ENCODE measurements at regions not wholly inside any gene's neighbourhood (a gene's known extent, or its start where the extent isn't known, plus 50 kb on each side); places are given as distances from the start of the nearest gene placed in this dataset.

DNA sequence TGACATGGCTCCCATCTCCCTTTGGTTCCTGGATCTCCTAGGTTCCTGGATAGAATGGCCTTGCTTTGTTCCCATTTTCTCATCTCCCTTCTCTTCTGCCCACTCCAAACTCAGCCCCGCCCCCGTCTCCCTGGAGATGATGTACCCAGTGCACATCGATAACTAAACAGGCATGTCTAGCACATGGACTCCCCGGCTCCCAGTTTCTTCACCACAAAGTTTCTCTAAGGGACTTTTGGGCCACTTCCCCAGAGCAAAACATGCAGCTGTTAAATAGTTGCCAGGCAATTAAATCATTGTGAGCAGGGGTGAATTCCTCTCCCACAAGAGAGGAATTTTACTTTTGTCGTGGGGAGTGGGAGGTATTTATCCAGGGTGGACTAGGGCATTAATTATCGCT is 259.0 kb downstream of the GADD45G start:
- no peak for DNase-seq (ENCODE audit: low read depth)

DNA sequence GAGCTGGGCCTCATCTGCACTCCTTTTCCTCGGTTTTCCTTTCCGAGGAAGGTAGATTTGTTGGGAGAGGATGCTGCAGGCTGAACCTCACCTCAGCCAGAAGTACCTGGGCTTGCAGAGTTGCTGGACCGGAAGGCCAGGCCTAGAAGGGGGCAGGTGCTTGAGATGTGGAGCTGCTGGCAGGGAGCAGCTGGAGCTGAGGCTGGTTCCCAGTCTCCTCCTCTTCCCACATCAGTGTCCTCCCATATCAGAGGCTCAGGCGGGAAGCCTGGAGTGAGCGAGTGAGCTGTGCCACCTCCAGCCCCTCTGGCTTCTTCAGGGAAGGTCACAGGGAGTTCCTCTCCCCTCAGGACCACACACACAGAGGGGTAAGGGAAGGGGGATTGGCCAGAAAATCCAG is 259.4 kb downstream of the GADD45G start:
- DNase-seq (ENCODE audit: low read depth), result no peak

DNA sequence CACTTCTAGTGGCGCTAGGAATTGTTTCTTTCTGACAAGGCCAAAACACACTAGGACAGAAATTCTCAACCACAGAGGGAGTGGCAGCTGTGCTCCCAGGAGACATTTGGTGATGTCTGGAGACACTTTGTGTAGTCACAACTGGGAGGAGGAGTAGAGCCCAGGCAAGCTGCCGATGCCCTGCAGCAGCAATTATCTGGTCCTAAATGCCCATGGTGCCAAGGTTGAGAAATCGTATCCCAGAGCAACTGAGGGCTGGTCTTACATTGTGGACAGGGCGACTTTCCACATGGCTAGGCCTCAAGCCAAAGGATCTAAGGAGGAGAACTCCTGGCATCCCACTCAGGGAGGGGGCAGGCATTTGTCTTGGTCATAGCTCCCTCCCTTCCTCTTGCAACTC is 259.9 kb downstream of the GADD45G start:
- DNase-seq (ENCODE audit: low read depth), result no peak

- DNase-seq (ENCODE audit: low read depth), result no peak
Measured at GRCh38 chr9:89865357-89865756, 260.5 kb downstream of the GADD45G start.

GRCh38 chr9:89865981-89866380 is 261.2 kb downstream of the GADD45G start:
- DNase-seq (ENCODE audit: low read depth), result no peak

DNA sequence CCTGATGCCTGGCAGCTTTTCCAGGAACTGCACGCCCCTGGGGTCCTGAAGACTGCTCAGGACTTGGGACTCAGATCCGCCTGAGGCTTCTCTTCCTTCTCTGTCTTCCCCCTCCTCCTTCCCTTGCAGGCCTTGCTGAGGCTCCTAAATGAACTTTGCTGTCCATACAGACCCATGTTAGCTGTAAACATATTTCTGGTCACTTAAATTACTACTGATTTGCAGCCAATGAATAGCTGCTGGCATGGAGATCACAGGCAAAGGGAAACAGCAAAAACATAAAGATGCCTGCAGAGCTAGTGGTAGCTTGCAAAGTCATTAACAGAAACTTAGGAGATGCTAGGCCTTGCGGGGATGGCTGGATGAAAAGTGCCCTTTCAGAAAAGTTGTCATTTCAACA is 261.9 kb downstream of the GADD45G start:
- no peak for DNase-seq (ENCODE audit: low read depth)

GRCh38 chr9:89868100-89868499 is 263.3 kb downstream of the GADD45G start:
- DNase-seq (ENCODE audit: low read depth), result no peak

DNA sequence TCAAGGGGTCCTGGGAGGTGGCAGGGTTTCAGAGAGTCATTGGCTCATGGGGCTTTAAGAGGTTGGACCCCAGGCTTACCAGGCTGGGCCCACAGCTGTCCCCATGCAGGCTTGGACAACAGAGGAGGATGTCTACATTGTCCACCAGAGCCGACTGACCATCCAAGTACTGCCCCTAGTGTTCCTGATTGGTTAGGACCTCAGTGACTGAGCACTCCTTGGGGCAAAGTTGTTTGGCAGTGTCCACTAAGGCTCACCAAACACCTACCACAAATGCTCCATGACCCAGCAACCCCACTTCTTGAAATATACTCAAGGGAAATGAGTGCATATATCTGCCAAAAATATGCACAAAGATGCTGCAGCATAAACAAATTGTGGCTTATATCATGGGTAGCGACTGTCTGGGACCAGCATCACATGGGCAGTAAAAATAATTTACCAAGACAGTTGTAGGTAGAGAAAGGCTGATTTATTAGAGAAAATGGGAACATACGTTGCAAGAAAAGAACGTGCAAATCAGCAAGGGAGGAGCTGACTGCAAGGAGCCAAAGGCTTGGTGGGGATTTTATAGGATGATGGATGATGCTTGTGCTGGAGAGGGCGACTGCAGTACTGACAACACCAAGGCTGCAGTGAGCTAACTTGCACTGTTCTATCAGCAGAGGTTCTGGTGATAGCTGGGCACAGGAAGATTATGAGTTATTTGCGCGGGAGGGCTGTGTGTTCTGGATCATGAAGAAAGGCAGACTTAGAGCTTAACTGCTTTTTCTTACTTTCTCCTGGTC is 265.2 kb downstream of the GADD45G start:
- no peak for DNase-seq (ENCODE audit: low read depth)

DNA sequence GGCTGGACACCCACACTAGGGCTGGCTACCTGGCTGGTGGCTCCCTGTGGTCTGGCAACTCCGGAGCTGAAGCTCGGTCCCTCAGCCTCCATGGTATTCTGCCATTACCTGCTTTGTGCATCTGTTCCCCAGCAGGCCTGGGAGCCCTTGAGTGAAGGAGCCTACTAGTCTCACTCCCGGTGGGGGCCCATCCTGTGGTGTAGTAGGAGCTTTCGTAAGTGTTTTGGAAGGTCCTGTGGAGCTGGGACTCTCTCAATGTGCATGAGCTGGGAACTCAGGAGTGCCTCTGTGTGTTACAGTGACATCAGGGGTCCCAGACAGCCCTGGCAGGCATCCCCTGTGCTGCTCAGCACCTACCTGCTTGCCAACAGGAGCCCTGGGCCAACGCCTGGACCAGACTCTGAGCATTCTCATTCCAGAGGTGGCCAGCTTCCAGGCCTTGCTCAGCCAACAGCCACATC is 267.1 kb downstream of the GADD45G start:
- DNase-seq (ENCODE audit: low read depth), result no peak

DNA sequence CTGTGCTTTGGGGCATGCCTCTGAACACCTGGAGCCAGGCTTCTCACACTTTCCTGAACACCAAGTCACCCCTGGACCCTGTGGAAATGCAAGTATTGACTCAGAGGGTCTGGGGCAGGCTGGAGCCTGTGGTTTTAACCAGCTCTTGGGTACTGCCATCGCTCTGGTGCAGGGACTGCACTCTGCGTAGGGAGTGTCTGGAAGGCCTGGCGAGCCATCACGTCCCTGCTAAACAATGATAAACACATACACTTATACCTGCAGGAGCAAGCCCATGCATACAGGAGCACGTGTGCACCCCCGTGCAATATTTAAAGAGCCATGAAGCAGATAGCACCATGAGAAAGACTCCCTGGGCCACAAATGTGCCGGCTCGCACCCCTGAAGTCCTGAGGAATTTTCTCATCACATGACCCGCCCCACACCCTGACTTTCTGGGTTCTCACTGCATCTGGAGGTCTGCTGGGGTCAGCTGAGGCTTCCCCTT is 267.7 kb downstream of the GADD45G start:
- DNase-seq (ENCODE audit: low read depth), result no peak

- no peak for DNase-seq (ENCODE audit: low read depth)
Measured at GRCh38 chr9:89872913-89873707, 268.3 kb downstream of the GADD45G start.

DNA sequence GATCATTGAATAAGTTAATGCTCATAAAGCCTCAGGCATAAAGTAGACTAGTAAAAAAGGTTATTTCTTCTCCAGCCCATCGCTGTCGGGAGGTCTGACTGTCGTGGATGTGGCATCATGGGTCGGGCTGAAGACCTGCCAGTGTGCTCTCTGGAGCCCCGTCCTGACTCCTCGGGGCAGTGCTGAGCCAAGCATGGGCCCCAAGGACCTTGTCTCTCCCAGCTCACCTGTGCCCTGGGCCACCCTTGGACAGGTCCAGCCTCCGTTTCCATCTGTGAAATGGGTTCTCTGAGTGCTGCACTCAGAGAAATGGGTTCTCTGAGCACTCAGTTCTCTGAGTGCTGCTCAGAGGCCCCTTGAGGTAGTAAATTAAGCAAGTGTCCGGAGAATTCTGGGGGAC is 269.0 kb downstream of the GADD45G start:
- DNase-seq (ENCODE audit: low read depth), result no peak

- DNase-seq (ENCODE audit: low read depth), result no peak
Measured at GRCh38 chr9:89874351-89875321, 269.8 kb downstream of the GADD45G start.

DNA sequence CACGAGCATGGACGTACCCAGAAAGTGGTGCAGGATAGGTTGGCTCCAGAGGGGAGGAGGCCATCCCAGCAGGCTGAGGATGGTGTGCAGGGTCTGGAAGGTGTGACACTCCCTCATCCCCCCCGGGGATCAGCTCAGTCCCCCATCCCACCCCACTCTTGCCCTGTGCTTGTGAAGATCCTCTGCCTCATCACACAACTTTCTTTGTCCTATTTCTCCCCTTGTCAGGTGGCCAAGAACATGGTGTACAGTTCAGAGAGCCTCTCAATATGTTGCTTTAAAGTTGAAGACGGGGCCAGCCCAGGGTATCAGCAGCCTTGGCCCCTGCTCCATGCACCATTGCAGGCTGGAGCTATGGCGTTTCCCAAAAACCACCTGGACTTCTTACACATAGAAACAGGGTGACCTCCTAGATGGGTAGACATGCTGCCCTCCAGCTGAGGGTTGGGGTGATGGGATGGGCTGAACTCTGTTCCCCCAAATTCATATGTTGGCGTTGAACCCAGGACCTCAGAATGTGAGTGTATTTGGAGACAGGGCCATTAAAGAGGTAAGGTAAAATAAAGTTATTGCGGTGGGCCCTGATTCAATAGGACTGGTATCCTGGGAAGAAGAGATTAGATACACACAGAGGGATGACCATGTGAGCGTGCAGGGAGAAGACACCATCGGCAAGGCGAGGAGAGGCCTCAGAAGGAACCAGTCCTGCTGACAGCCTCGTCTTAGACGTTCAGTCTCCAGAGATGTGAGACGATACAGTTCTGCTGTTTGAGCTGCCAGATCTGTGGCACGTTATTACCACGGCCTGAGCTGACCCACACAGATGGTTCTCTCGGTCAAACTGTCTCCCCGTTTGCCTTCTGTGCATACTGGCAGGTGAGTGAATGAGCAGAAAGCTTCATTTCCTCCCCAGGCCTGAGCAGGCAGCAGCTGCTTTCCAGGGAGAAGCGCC is 272.5 kb downstream of the GADD45G start:
- DNase-seq (ENCODE audit: low read depth), result no peak

DNA sequence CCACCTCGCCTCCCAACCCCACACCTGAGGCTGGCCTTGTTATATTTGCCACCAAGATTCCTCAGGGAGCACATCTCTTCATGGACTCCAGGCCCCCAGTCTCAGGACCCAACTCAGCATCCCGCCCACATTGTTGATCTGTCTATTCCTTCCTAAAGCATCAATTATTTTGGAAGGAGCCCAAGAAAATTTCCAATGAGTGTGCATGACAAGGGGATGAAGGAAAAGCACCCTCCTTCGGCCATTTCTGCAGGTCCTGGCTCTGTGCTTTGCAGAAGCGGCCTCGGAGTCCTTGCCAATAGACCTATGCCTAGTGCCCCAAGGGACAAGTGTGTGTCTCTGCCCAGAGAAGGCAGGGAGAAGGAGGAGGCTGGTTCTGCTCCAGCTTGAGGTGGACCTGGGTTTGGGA is 273.2 kb downstream of the GADD45G start:
- no peak for DNase-seq (ENCODE audit: low read depth)

- no peak for DNase-seq (ENCODE audit: low read depth)
Measured at GRCh38 chr9:89878687-89879086, 273.9 kb downstream of the GADD45G start.

DNA sequence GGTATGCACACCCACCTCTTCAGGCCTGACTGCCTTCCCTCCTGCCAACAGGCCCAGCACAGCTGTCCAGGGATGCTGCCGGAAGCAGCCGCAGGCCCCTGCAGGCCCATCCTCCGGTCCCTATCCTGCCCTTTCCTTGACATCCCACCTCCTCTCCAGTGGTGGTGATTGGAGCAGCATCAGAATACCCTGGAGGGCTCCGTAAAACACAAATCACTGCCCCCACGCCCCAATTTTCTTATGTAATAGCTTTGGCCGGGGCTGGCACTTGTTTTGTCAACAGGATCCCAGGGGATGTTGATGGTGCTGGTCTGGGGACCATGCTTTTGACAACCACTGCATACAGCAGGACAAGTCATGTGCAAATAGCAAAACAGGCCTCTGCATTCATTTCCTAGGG is 274.5 kb downstream of the GADD45G start:
- DNase-seq (ENCODE audit: low read depth), result no peak

DNA sequence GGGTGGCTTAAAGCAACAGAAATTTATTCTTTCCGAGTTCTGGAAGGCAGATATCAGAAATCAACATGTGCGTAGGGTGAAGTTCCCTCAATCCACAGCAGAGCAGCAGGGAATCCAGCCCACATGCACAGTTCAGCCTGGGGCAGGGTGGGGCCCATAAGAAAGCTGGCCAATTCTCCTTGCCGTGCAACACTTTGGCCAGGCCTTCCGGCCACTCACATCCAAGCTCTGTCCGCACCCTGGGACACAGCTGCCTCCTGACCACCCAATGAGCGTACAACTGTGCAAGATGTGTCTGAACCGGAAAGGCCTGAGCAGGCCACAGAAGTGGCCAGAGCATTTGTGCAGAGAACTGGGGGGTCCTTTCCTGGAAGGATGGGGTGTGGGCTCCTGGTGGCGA is 274.9 kb downstream of the GADD45G start:
- DNase-seq (ENCODE audit: low read depth), result no peak

GRCh38 chr9:89880161-89880560 is 275.3 kb downstream of the GADD45G start:
- no peak for DNase-seq (ENCODE audit: low read depth)

DNA sequence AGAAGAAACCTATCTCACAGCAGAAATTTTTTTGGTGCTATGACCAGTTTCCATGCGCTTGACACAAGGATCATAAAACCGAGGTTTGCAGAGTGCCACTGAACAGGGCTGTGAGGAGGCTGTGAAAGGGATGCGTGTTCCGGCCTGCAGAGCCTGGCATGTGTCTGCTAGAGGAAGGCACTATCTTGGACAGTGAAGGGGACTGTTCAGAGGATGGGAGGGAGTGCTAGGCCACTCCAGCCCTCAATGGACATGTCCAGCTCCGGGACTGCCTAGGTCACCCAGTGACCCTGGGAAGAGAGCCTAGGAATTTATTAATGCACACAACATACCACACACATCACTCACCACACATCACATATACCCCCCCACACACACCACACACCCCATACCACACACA is 275.9 kb downstream of the GADD45G start:
- DNase-seq (ENCODE audit: low read depth), result no peak

- no peak for DNase-seq (ENCODE audit: low read depth)
Measured at GRCh38 chr9:89881431-89881830, 276.6 kb downstream of the GADD45G start.

All from stimulated activated CD8-positive, alpha-beta memory T cell treated with anti-CD3 and anti-CD28 coated beads, Interleukin-15, amount 100 ng/mL, for 1 hour (primary cell).